Ecto neural progenitor cell (in vitro differentiated cells): ENCODE measurements at regions not wholly inside any gene's neighbourhood (a gene's known extent, or its start where the extent isn't known, plus 50 kb on each side); places are given as distances from the start of the nearest gene placed in this dataset.
"Not testable (repeated sequence)": the region's sequence is repeated elsewhere in the genome, so short reads cannot be mapped to it uniquely, and the experiment has no call there.

Source experiments
- DNase-seq: peaks from one replicate; pipeline ENCODE4 v3.0.0-alpha.2; 2018; ENCODE audit warnings: low spot score

DNA sequence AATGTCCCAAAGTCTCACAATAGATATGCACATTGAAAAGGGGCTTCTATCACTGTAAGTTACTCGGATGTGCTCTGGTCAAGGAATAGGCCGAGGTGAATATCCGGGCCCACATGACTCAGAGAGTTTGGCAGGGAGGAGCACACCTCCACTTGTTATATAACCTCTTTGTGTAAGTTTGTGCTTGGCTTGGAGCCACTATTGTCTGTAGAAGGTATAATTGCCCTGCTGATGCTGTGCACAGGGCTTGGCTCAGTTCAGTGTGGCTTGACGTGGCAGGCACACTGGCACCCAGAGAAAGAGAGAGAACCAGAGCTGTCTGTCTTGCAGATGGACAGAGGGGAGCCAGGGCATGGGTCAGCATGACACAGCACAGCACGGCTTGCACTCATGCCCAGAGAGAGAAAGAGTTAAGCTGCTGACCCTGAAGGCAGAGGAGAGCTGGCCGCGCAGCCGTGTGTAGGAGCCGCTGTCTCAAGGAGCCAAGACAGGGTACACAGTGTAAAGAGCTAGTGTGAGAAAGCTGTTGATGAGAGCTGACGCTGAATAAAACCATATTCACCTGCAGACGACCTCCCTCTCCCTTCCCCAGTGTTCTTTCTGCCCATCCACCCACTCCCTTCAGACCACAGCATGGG is 482.5 kb downstream of the C6orf118 start:
- DNase-seq = no peak

DNA sequence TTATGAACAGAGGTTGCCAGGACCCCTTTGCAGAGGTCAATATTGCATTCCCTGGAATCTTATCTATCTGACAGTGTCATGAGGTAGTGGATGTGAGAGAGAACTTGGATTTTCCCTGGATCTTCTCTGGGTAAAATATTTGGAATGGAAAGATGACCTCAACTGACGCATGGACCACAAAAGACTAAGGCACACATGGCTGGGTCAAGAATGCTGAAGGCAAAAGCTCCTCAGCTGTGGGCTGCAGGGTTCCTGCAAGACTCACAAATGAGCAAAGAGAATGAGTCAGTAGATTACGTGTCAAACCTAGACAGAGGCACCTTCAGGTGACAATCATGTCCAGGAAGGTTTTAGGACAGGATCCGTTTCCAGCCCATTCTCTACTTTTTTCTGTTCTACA is 484.0 kb downstream of the C6orf118 start:
- DNase-seq = no peak

GRCh38 chr6:164817662-164818061 is 491.7 kb downstream of the C6orf118 start:
- DNase-seq = no peak

- DNase-seq = no peak
Measured at GRCh38 chr6:164812706-164813105, 496.7 kb downstream of the C6orf118 start.

GRCh38 chr6:164807125-164807524 is 502.3 kb downstream of the C6orf118 start:
- DNase-seq = no peak

DNA sequence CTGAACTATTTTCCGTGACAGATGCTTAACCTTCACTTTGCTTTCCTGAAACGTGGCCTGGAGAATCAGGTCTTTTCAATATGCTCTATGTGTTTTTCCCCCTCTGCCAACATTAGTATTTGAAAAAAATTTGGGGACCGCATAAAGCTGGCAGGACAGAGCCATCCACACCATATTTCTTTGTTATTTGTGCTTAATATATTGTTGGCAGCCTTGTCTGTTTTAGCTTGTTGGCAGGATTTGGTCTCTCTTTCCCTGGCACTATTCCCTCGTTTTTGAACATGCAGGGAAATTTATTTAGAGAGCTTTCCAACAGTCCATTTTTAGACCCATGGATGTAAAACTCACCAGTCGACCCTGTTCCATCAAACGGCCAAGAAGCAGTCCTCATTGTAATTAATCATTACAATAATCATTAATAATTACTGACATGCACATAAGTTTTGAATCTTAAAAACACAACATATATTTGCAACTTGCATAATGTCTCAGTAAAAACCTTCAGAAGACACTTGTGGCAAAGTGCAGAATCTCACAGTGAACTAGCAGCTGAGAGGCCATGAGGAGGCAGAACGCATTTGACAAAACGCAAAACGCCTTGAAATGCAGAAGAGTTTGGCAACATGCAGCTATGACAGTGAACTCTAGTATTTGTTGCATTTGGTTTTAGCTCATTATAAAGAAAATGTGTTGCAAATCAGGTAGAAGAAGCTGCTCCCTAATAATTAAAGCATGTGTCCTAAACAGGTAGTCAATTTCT is 514.2 kb downstream of the C6orf118 start:
- no peak for DNase-seq

- no peak for DNase-seq
Measured at GRCh38 chr6:164792666-164793065, 516.7 kb downstream of the C6orf118 start.

DNA sequence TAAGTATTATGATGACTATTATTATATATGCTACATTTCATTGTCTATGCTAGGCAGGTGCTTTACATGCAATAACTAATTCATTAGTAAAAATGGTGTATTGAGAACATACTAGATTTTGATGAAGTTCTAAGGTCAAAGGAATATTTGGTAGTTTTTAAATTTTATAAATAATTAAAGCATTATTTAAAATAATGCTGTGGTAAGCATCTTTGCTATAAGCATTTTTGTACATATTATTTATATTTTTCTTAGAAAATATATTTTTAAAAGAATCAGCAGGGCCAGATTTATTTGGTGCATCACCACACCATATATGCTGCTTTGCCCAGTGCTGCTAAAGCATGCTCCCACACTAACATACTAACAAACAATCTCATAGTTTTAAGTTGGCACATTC is 517.9 kb downstream of the C6orf118 start:
- no peak for DNase-seq

- no peak for DNase-seq
Measured at GRCh38 chr6:164763788-164764187, 545.6 kb downstream of the C6orf118 start.

GRCh38 chr6:164757451-164757850 is 552.0 kb downstream of the C6orf118 start:
- no peak for DNase-seq

DNA sequence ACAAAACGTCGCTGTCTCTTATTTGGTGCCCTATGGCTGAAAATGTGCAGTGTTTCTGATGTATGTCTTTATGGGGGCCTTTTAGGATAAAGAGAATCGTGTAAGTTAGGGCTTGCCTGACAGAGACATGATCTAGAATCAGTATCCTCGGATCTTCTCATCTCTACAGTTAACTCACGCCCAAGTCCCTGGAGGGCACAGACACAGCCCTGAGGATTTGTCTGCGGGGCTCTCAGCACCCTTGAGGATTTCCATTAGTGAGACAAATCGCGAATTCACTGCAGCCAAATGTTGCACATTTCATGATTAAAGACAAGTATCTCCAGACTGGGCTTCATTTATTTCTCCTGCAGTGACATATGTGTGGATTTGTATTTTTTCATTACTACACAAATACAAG is 552.7 kb downstream of the C6orf118 start:
- no peak for DNase-seq

DNA sequence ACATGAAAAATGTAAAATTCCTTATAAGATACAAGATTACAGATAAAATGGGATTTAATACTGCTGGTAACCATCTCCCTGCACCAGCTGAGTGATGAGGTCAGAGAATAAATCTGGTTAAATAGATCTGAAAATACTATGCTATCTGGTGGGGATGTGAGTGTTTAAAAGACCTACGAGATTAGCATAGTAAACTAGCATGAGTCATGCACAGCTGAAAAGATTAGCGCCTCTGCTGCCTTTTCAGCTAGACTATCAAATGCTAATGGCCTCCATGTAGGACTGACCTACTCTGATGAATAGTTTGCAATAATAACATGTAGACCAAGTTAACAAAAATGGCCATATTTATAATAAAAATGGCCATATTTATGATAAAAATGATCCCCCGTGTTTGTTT is 553.3 kb downstream of the C6orf118 start:
- no peak for DNase-seq

- no peak for DNase-seq
Measured at GRCh38 chr6:164753517-164753916, 555.9 kb downstream of the C6orf118 start.

- DNase-seq = no peak
Measured at GRCh38 chr6:164751395-164751794, 558.0 kb downstream of the C6orf118 start.

- no peak for DNase-seq
Measured at GRCh38 chr6:164750128-164750527, 559.3 kb downstream of the C6orf118 start.

- no peak for DNase-seq
Measured at GRCh38 chr6:164749221-164750064, 560.0 kb downstream of the C6orf118 start.

DNA sequence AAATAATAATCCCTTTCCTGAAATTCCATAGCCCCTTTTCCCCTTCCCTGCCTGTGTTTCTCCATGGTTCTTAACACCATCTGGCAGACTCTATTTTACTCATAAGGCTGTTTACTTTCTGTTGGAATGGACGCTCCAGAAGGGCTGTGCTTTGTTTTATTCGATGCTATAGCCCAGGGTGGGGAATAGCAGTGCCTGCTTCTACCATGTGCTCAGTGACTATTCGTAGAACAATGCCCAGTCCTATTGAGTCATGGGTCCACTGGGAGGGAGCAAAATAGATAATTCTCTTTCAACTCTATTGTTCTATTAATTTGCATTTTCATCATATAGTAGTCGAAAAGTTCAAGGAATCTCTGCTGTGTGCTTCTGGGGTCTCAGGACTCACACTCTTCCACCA is 565.1 kb downstream of the C6orf118 start:
- no peak for DNase-seq

GRCh38 chr6:164741938-164742451 is 567.4 kb downstream of the C6orf118 start:
- no peak for DNase-seq

GRCh38 chr6:164736090-164736489 is 573.3 kb downstream of the C6orf118 start:
- not testable (repeated sequence) for DNase-seq

DNA sequence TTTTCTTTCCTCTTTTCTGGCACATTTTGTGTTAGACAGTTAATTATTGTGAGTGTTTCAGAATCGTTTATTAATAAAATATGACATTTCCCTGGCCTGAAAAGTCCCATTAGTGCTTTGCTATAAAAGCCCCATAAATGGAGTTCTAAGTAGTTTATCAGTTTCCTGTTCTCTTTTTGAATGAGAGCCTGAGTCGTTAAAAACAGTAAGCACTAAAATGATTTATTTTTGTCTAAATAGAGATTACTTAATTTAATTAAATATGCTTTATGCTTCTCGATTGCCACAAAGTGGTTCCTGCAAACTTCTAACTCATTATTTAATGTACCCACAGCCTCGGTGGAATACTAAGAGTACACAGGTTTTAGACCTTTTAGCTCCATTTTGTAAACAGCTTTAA is 577.9 kb downstream of the C6orf118 start:
- DNase-seq = no peak

DNA sequence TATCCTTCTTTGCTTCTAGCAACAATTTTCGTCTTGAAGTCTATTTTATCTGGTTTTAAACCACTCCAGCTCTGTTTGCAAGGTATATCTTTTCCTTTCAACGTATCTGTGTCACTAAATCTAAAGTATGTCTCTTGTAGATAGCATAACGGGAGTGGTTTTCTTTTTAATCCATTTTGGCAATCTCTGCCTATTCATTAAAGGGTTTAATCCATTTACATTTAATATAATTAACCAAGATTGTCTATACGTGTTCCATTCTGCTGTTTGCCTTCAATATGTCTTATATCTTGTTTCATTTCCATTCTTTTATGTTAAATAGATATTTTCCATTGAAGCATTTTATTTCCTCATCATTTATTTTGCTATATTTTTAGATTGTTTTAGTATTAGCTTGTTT is 587.9 kb downstream of the C6orf118 start:
- DNase-seq = no peak

- DNase-seq = no peak
Measured at GRCh38 chr6:164700497-164700896, 608.9 kb downstream of the C6orf118 start.

DNA sequence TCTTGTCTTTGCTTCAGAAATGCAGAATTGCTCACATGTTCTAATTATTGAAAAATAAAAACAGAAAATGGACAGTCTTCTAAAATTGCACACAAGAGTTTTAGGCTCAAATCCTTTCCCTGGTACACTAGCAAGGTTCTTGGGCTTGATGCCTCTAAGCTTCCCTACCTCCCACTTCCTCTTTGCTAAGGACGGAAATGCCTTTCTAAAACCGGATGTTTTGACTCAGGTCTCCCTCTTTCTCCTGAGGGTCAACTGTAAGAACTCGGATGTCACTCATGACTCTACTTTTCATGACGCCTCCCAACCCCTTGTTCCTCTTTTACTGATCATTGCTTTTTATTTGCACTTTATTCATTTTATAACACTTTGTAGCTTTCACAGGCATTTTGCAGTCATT is 613.5 kb downstream of the C6orf118 start:
- no peak for DNase-seq
